Astrocyte of the spinal cord (primary cell): ENCODE measurements at regions not wholly inside any gene's neighbourhood (a gene's known extent, or its start where the extent isn't known, plus 50 kb on each side); places are given as distances from the start of the nearest gene placed in this dataset.

Experiments used
- DNase-seq: peaks from one replicate; pipeline ENCODE4 v3.0.0; 2011; ENCODE audit warnings: low read depth, low spot score
- H3K4me3 ChIP-seq: 2 replicates; pipeline ENCODE4 v1.5.1; 2011; ENCODE audit warnings: low read depth, mild to moderate bottlenecking, low read length, moderate library complexity
- in situ Hi-C: cut with HindIII; loops from 2 replicates; pipeline ENCODE4 v1.10.0; 2017; ENCODE audit warnings: low sequenced_read_pairs
- TF ChIP-seq, protein P1 (sequence below): IDR thresholded peaks from 2 replicates; pipeline ENCODE4 v1.5.1; 2012; ENCODE audit warnings: low read depth, mild to moderate bottlenecking, low read length, inconsistent platforms

DNA sequence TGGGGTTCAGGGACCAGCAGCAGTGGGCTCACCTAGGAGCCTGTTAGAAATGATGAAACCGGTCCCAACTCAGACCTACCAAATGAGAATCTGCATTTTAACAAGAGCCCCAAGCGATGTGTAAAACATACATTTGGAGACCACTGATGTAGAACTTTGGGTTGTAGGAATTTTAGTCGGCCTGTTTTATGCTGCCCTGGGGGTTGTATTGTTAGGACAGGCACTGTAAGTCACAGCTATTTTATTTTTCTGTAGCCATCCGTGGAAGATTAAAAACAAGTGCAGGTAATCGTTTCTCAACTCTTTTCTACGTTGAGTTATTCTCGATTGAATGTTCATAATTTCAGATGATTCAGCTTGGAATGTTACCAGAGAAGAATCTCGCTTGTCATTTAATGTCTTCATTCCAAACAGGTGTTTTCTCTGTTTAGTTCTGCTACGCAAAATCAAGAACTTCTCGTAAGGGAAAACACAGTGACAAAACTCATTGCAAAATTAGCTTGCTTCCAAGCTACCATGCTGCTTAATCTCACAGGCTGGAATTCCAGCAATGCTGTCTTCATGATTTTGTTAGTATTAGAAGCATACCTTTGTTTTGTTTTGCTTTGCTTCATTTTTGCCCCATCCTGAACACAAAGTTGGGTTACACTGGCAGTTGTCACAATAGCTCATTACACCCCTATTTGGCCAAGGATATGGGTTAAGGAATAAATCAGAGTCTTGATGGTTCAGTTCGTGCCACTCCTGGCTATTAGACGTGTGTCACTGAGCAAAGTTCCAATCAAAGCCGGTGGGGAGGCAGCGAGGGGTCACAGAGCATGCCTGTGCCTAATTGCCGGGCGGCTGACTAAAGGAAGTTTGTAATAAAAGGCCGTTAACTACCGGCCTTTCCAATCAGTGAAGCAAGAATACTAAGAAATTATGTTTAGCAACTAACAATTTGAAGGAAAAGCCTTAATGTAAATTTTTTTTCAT, 676.9 kb downstream of the GATA3 start:
- in situ Hi-C loops, result no loop called here
- no peak overlapping the region for H3K4me3 ChIP-seq
- TF ChIP-seq, protein P1, sequence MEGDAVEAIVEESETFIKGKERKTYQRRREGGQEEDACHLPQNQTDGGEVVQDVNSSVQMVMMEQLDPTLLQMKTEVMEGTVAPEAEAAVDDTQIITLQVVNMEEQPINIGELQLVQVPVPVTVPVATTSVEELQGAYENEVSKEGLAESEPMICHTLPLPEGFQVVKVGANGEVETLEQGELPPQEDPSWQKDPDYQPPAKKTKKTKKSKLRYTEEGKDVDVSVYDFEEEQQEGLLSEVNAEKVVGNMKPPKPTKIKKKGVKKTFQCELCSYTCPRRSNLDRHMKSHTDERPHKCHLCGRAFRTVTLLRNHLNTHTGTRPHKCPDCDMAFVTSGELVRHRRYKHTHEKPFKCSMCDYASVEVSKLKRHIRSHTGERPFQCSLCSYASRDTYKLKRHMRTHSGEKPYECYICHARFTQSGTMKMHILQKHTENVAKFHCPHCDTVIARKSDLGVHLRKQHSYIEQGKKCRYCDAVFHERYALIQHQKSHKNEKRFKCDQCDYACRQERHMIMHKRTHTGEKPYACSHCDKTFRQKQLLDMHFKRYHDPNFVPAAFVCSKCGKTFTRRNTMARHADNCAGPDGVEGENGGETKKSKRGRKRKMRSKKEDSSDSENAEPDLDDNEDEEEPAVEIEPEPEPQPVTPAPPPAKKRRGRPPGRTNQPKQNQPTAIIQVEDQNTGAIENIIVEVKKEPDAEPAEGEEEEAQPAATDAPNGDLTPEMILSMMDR, result no peak
- DNase-seq, result no peak

DNA sequence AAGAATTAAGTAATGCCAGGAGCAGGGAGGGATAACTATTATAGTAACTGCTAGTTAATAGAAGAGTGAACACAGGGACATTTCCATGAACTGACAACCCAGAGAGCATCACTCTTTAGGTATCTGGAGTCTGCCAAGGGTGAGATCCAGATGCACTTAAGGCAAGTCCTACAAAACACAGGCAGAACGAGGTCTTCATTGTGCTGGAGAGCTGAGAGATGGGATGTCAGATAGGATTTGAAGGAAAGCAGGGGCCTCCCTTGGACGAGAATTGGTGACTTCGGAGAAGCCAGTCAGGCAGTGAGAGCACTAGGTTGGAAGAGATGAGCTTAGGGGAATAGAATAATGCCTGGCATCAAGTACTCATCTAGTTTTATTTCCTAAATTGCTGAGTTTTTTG, 684.5 kb downstream of the GATA3 start:
- in situ Hi-C loops, result no loop called here

DNA sequence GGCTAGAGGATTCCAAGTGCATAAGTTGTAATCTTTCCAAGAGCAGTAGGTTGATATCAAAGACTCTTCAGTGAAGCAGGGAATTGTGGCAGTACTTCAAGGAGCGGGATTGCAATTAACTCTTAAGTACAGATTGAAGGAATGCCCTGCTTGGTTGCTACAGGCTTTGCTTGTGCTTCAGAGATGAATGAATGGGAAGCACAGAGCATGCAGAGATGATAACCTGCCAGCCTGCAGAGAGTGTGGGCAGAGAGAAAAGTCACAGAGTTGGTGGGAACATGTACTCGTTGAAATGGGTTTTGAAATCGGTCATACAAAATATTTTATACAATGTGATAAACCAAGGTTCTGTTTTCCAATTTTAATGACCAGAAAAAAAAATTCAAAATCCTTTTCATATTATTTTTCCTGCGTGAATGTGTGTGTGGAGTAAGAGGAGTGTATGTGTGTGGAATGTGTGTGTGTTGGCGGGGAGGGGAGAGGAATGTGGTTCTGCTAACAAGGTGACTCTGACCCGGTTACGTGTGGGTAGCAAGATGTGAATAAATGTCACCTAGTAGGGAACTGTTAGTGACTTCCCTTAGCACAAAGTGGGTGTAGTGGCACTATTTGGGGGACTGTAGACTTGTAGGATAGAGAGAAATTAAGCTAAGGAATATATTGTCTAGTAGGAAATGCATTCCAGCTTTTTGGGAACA, 697.8 kb downstream of the GATA3 start:
- H3K4me3 ChIP-seq, result no peak overlapping the region
- in situ Hi-C loops, result no loop called here
- DNase-seq, result no peak
- TF ChIP-seq, protein P1, result no peak

More for the DNA sequence above, 684.5 kb downstream of the GATA3 start:
- TF ChIP-seq, protein P1, result no peak
- DNase-seq, result no peak
- H3K4me3 ChIP-seq, result no peak overlapping the region

DNA sequence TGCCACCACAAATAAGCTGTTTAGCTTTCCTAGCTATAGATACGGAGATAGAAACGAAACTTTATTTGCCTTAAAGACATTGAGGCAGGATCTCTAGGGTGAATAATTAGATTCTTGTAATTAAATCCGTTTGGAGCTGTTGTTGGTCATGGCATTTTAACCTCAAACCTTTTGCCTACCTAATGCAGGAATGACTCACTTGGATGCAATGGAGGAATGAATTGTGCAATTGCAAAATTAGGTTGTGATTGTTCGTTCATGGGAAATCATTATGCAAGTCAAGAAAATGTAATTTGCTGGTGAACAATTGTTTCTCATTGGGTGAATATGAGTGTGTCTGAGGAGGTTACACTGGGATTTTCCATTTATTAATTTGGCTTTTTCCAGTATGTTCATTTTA, 703.5 kb downstream of the GATA3 start:
- no peak overlapping the region for H3K4me3 ChIP-seq
- in situ Hi-C loops, result no loop called here
- TF ChIP-seq, protein P1, result no peak
- peak; percentile 2 for DNase-seq

DNA sequence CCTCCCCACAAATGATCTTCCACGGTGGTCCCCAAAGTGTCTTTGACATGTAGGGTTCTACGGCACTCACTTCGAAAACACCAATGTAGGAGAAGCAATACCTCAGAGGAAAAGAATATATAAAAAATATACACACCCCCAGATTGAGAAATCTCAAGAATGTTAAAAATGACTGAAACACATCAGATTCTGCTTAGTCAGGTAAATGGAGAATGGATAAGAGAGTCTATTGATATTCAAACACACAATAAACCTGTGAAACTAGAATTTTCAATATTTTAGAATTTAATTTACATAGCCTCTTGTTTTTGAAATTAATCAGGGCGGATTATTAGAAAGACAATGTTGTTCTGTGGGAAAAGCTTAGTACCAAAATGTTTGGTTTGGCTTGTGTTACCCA, 712.4 kb downstream of the GATA3 start:
- DNase-seq, result no peak
- no peak overlapping the region for H3K4me3 ChIP-seq
- TF ChIP-seq, protein P1, result no peak
- in situ Hi-C loops, result no loop called here

DNA sequence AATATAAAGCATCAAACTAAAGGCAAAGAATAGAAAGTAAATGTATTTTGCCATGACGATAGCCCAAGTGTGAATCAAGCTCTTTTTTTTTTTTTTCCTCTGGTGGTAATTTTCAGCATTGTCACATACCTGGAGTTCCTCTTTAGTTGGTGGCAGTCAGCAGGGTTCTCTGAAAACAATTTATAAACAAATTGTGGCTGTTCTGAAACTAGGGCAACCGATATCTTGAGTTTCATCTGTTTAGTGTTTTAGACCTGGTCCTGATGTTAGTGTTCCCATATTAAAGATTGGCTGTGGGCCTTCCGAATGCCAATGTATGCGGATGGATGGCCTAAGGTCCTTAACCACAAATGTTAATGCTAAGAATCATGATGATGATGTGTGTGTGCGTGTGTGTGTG, 713.1 kb downstream of the GATA3 start:
- no peak for DNase-seq
- no peak overlapping the region for H3K4me3 ChIP-seq
- in situ Hi-C loops, result no loop called here
- TF ChIP-seq, protein P1, result no peak
